Gastroesophageal sphincter (tissue), 3 donors: ENCODE measurements at regions not wholly inside any gene's neighbourhood (a gene's known extent, or its start where the extent isn't known, plus 50 kb on each side); places are given as distances from the start of the nearest gene placed in this dataset.

Source experiments
- EP300 ChIP-seq: sonication (generic); formaldehyde crosslinking; IDR thresholded peaks from one replicate; pipeline ENCODE4 v1.6.1; 2017; ENCODE audit warnings: antibody characterized with exemption, mild to moderate bottlenecking
- POLR2A ChIP-seq, 2 donors: fragments of 450-650 bp; IDR thresholded peaks; one replicate each; pipeline ENCODE4 v1.6.1; 2017; ENCODE audit warnings: antibody characterized with exemption in 2 of 2, mild to moderate bottlenecking in 2 of 2, moderate library complexity in 1 of 2
- POLR2AphosphoS5 ChIP-seq: sonication (generic); formaldehyde crosslinking; IDR thresholded peaks from one replicate; pipeline ENCODE4 v1.6.1; 2017; ENCODE audit warnings: antibody characterized with exemption
- TF ChIP-seq, protein P1 (sequence below), 4 experiments: fragments of 200-600 bp in 2 of 4; fragments of 450-650 bp in 2 of 4; sonication (generic) in 1 of 4; IDR thresholded peaks; one replicate each; pipeline ENCODE4 v1.5.1; 2017 to 2019; ENCODE audit warnings: antibody characterized with exemption in 4 of 4, mild to moderate bottlenecking in 2 of 4, moderate library complexity in 2 of 4

DNA sequence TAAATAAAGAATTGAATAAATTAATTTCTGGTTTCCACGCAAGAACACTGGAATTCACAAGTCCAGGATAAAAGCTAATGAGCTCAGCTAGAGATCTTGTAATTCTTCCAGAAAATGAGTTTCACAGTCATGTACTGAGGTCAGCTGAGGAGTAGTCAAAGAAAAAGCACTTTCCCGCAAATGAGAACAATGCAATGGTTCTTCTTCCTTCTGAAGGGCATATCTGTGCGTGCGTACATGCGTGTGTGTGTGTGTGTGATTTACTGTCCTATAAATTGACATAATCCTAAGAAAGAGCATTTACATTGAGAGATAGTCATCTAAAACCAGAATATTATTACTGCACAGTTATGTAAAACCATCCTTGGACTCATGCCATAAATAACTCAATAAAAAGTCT is 968.9 kb upstream of the EYS start:
- no peak for TF ChIP-seq POLR2AphosphoS5
- TF ChIP-seq, protein P1, sequence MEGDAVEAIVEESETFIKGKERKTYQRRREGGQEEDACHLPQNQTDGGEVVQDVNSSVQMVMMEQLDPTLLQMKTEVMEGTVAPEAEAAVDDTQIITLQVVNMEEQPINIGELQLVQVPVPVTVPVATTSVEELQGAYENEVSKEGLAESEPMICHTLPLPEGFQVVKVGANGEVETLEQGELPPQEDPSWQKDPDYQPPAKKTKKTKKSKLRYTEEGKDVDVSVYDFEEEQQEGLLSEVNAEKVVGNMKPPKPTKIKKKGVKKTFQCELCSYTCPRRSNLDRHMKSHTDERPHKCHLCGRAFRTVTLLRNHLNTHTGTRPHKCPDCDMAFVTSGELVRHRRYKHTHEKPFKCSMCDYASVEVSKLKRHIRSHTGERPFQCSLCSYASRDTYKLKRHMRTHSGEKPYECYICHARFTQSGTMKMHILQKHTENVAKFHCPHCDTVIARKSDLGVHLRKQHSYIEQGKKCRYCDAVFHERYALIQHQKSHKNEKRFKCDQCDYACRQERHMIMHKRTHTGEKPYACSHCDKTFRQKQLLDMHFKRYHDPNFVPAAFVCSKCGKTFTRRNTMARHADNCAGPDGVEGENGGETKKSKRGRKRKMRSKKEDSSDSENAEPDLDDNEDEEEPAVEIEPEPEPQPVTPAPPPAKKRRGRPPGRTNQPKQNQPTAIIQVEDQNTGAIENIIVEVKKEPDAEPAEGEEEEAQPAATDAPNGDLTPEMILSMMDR (IDR thresholded peaks at IDR 0.05): no peak
- no peak for TF ChIP-seq POLR2A (IDR thresholded peaks at IDR 0.05)
- no peak for TF ChIP-seq EP300
